ENCODE measurements at regions not wholly inside any gene's neighbourhood (a gene's known extent, or its start where the extent isn't known, plus 50 kb on each side); places are given as distances from the start of the nearest gene placed in this dataset.

DNA sequence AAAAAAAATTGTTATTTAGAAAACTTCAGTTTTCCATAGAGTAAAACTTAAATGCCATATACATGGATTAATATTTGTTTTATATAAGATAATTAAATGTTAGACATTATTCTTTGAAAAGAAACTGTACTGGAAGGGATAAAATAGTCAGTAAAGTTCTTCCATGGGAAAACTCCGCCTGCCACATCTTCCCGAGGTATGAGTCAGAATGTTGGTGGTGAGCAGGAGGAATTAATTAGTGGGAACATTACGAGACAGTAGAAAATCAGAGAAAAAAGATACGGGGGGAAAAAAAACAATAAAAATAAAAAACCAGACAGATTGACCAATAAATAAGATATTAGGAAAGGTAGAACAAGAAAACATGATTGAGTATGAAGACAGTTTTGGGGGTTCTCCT lies 930.3 kb upstream of the C9orf72 start:
- TF ChIP-seq, protein P1, sequence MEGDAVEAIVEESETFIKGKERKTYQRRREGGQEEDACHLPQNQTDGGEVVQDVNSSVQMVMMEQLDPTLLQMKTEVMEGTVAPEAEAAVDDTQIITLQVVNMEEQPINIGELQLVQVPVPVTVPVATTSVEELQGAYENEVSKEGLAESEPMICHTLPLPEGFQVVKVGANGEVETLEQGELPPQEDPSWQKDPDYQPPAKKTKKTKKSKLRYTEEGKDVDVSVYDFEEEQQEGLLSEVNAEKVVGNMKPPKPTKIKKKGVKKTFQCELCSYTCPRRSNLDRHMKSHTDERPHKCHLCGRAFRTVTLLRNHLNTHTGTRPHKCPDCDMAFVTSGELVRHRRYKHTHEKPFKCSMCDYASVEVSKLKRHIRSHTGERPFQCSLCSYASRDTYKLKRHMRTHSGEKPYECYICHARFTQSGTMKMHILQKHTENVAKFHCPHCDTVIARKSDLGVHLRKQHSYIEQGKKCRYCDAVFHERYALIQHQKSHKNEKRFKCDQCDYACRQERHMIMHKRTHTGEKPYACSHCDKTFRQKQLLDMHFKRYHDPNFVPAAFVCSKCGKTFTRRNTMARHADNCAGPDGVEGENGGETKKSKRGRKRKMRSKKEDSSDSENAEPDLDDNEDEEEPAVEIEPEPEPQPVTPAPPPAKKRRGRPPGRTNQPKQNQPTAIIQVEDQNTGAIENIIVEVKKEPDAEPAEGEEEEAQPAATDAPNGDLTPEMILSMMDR (optimal IDR thresholded peaks at IDR 0.05 in 1 of 3, IDR thresholded peaks at IDR 0.05 in 1 of 3, conservative IDR thresholded peaks at IDR 0.05 in 1 of 3; ENCODE audit: extremely low read depth in 1 of 3, insufficient read depth in 2 of 3, low read length in 3 of 3) = no peak
- no peak for TF ChIP-seq EZH2 (IDR thresholded peaks at IDR 0.05; ENCODE audit: low read length)

Data from keratinocyte (primary cell).